NK-92 treated with Interleukin-12 subunit alpha and Interleukin-12 subunit beta, amount 100 ng/mL, for 24 hours (cell line): ENCODE measurements at regions not wholly inside any gene's neighbourhood (a gene's known extent, or its start where the extent isn't known, plus 50 kb on each side); places are given as distances from the start of the nearest gene placed in this dataset.

Source experiments
- DNase-seq: peaks from one replicate; lab custom pipeline; 2025; lab: John Stamatoyannopoulos, UW

DNA sequence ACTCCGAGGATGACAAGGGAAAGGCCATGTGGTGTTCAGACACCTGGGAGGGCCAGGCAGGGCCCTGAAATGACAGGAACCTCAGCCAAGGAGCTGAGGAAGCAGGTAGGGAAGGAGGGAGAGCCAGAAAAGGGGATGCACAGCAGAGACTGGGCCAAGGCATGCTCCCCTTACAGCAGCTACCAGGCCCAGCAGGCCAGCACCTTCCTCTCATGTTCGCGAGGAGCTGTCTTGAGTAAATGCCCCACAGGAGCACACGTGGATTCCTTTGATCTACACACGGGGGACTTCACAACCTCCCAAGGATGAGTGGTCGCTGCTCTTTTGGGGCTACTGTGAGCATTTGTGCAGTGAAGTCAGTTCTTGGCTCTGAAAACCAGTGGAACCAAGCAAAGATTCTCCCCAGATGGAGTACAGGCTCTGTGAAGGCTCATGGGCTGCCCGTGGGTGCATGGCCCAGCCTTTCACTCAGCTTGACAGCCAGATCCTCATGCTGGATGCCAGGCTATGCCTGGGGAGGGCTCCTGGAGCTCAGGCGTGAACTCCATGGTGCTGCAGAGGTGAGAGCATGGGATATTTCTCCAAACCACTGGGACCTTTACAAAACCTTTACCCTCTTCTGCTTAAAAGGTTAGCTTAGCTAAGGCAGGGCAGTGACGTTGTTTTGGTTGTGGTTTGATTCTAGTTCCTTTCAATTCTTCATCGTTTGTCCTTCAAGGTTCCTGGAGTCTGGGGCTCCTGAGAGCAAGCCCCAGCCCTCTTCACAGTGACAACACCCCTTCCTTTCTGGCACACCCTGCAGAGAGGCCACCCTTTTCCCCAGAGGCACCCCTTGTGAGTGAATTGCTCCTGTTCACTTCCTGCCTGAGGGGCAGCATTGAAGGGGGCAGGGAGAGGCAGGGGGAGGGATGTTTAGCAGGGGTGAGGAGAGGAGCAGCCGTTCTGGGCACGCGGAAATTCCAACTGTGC lies 74.2 kb upstream of the ZPBP start:
- no peak for DNase-seq

DNA sequence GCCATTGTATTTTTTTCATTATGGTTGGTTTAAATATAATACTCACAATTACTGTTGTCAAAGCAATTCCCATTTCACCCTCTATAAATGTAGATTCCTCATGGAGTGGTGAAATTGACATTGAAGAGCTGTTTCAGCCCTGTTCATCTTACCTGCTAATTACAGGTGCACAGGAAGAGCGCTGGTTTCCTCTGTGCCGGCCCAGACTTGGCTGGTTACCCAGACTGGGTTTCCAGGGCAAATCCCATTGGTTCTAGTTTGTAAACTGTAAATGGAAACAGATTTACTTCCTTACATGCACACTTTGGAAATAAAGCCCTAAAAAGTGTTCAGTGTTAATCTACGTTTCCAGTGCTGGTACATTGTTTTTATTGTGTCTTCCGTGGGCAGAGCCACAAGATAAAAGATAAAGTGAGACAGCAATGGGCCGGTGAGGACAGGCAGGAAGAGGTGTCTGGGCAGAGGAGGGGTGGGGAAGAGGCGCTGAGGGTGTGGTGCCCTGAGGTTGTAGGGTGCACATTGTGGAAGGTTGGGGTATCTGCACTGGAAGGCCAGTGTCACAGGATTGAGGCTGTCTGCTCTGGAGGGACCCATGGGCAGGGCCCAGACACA lies 71.6 kb upstream of the ZPBP start:
- no peak for DNase-seq

DNA sequence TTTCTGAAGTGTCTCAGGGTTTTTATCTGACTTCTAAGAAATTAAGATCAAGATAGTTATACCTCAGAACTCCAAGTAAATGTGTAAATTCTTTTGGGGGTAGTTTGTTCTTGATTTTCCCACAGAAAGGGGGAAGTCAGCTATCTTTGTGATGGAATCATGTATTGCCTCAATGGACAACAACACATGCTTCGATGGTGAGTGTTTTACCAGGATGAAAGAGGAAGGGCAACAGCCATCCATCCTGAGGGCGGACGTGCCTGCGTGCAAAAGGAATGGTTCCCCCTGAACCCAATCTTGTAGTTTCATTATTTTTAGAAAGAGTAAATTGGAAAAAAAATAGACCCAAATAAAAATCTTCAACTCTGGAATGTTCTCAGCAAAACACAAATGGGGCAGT lies 67.2 kb upstream of the ZPBP start:
- DNase-seq = no peak

DNA sequence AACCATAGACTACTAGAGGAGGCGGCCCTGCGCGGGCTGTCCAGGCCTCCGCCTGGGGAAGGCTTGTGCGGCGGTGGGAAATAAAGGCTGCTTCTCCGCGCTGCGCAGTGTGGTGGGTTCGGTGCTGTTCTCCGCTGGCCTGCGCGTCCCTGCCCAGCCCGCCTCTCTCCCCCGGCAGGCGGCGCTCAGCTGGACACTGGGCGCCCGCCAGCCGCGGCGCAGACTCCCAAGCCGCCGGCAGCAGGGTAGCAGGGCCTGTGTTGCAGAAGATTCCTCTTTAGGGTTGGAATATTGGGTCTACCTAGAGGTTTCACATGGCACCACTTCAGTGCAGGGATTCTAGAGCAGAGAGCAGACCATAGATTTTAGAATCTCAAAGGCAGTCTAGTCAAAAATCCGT lies 66.1 kb upstream of the ZPBP start:
- DNase-seq = no peak

DNA sequence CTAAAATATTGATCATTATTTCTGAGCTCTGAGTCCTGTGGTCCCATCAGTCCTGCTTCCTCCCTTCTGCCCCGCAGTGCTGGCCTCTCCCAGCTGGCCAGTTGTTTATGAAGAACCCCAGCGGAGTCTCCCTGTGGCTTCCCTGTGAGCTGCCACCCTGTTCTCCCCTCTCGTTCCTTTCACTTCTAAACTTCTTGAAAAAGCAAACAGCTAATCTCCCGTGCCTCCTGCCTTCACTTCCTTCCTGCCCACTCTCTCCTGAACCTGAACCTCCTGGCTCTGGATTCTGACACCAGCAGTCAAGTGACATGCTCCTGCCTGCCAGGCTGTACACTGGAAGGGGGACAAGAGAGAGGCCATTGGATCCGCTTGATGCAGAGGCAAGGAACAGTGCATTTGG lies 63.7 kb upstream of the ZPBP start:
- no peak for DNase-seq

DNA sequence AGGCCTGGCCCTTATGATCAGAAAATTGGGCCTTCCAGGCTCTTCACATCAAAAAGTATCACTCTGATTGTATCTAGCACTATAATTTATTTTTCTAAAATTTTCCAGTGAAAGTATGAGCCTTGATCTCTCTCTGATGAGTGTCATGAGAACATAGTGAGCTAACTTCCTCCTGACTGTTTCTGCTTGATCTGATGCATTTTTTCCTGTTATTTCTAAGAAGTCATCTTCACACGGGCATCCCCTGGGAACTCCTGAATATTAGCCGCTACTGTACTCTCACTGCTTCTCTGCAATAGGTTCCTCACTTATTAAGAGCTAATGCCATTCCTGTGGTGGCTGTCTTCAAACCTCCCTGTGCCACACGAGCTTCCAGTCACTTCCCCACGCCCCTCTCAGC lies 63.1 kb upstream of the ZPBP start:
- no peak for DNase-seq

DNA sequence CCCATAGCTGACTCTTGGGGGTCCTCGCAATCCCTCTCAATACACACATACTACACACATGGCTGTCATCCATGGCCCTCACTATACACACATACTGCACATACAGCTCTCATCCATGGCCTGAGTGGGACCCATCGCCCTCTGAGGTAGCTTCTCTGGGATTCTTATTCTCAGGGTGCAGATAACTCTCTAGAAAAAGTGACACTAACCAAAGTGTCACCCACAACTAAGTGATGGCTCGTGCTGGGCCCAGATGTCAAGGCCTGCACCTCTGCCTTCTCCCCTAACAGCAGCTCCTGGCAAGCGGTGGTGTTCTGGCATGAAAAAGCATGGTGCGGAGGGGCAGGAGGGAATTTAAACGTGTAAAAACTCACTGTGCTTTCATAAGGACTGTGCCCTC lies 62.7 kb upstream of the ZPBP start:
- DNase-seq = no peak

DNA sequence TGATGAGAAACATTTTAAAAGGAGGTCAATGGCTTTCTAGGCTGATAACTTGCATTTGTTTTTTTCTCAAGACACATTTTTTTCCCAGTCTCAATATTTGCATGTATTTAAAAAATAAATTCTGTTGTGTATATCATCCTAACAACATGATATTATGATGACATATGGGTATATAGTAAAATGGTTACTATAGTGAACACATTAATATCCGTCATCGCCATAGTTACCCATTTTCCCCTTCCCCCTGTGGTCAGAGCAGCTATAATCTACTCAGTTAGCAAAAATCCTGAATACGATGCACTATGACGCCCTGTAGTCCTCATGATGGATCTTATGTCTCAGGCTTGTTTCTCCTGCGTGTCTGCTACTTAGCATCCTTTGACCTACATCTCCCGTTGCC lies 60.9 kb upstream of the ZPBP start:
- no peak for DNase-seq

DNA sequence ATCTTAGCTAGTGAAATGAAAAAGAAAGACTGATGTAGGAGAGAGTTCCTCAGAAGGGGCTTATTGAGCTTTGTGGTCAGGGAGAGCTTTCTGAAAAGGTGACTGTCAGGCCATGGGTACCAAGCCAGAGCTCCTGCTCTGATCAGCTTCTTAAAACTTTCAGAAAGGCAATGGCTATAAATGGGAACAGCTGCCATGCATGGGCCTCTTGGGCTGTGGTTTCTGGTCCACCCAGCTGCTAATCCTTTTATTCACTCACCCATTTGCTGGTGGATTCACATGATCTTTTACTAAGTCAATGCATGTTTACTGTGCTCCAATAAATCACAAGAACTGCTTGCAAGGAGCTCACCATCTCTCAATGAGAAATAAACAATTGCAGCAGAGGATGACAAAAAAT lies 60.1 kb upstream of the ZPBP start:
- DNase-seq = no peak

DNA sequence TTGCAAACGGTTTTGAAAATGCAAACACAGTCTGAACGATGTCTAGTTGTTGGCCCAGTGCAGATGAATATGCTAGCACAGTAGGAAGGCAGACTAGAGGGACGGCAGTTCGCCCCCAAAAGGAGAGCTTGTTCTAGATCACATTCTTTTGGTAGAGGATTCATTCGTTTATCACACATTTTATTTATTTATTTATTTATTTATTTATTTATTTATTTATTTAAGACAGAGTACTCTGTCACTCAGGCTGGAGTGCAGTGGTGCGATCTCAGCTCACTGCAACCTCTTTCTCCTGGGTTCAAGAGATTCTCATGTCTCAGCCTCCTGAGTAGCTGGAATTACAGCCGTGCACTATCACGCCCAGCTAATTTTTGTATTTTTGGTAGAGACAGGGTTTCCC lies 59.4 kb upstream of the ZPBP start:
- no peak for DNase-seq

DNA sequence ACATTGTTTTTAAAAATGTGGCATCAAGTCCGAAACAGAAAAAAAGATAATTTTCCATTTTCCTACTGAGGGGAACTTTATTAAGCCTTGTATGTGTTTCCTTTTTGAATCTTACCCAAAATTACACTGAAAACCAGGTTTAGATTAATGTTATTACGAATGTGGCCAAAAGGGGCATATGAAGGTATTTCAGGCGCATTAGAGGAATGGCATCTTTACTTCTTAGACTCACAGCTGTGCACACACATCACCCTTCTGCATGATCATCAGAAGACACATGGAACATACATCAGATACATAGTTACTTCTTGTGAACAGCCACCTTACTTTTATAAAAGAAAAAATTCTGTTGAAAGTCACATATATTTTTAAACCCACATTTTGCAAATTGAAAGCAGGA lies 58.6 kb upstream of the ZPBP start:
- no peak for DNase-seq

DNA sequence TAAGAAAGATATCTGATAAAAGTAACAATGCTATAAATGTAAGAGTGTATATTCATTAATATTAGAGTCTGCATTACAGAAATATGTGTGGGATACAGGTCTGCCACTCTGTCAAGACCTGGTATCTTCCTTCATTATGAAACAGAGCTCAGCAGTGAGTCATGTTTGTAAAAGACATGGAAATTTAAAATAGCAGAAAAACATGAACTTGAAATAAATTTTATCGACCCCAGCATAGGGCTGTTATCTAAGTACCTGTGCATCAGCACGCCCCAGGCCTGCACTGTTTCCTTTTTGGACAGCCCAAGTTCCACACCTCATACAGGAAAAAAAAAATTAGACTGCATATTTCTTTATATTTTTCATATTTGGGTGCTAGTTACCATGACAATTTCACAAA lies 58.0 kb upstream of the ZPBP start:
- no peak for DNase-seq

DNA sequence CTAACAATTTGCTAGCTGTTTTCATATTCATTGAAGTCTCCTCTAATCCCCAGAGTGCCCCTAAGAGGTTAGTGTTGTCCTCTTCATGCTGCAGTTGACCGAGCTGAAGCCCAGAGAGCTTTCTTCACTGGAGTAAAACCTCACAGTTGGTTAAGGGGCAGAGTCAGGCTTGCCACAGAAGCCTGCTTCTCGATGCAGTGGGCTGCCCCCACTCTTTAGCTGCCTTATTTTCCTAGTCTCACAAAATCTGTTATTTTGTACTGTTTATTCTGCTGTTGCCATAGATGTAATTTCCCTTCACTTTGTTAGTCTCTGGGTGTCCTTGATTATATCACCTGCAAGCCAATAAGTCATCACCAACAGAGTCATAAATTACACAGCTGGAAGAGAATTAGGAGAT lies 56.3 kb upstream of the ZPBP start:
- DNase-seq = no peak

DNA sequence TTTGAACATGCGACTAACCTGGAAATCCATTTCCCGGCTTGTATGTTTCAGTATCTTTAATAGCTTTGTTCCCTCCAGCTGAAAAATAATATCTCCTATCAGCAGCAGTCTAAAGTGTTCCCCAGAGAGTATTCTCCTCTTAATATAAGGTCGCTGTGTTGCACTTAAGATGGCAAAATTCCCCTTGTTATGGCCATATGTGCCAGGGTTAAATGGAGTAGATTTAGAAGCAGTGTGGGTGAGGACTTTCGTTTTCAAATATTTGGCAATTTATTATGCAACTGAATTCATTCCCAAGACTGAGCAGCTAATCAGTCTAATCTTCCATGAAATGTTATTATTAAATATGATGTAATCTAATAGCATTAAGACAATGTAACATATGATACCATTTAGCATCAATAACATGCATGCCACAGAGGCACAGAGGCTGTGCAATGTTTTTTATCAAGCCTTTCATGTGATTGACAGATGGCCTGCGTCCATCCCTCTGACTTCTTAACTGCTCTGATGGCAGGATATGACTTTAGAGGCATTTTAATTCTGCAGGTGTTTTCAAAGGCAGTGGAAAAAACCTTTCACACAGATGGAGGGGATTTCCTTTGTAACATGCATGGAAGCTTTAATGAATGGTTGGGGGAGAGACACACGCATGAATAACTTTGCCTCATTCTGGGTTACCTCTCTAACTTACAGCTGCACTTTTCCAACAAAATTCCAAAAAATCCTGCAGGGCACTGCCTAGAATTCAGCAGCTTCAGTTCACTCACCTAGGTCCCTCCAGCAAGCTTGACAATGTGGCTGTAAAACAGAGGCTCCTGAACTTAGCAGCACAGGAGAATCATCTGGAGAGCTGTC lies 55.1 kb upstream of the ZPBP start:
- DNase-seq = no peak

DNA sequence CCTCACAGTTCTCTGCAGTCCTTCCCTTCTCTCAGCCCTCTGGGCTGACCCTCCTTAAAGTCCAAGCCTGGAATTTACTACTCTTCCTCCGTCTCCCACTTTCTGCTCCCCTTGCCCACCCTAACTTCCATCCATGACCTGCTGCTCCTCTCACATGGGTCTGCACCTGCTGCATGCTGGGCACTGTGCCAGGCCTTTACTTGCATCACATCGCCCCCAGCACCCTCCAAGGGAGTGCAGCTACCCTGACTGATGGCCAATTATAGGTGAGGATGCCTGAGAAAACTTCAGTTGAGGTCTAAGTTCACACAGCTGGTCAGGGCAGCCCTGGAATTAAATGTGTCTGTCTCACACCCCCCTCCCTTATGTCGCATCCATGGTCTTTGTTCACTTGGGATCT lies 53.6 kb upstream of the ZPBP start:
- no peak for DNase-seq

DNA sequence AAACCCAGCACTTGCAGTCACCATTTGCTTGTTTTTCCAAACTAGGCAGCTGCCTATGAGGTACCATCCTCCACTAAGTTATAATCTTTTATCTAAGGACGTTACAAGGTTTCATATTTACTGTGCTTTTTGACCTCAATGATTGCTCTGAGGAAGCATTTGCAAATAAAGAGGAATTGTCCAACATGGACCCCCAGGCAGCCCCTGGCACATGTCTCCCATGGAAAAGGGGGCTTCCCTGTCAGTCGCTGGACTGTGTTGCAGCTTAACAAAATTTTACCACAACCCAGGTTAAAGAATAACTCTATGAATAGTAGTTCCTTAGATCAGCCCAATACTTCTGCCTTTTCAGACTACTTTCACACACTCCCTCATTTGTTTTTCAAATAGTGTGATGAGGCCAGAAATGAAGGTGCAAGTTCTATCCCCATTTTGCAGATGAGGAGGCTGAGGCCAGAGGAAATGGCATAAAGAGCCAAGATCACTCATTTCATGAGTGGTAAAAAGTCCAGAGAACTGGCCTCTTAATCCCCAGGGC lies 52.8 kb upstream of the ZPBP start:
- DNase-seq = no peak

DNA sequence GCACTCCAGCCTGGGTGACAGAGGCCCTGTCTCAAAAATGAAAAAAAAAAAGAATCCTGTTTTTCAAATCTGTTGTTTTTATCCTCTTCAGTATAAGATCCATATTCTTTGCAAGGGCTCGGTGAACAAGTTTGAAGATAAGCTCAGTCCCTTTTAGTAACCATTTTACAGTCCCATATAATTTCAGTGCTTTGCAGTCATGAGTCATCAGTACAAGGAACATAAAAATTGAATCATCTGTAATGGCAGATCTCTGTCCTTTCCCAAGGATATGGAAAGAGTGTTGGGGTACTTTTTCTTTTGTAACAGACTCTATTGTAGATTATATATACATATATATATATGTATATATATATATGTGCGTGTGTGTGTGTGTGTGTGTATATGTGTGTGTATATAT lies 52.2 kb upstream of the ZPBP start:
- no peak for DNase-seq
